IMR-90 (cell line): ENCODE measurements at regions not wholly inside any gene's neighbourhood (a gene's known extent, or its start where the extent isn't known, plus 50 kb on each side); places are given as distances from the start of the nearest gene placed in this dataset.

Experiments used
- ATAC-seq: fragments of 200-7000 bp; cut with Tn5 transposase; 2 replicates; pipeline ENCODE4 v1.9.1; 2020; ENCODE audit warnings: low read depth, mild to moderate bottlenecking, moderate library complexity
- BruUV-seq: library from RNA; stranded (reverse); fragments of 400-500 nt; replicated peaks from 2 replicates; lab custom pipeline; 2021; lab: Mats Ljungman, UMichigan
- CTCF ChIA-PET: fragments of 300-600 bp; formaldehyde crosslinking; extraction: SDS; loops from one replicate; lab custom pipeline; 2021; ENCODE audit warnings: antibody characterized with exemption; lab: Yijun Ruan, JAX
- POLR2A ChIA-PET: fragments of 300-600 bp; sonication (Branson Sonifier 250); formaldehyde crosslinking; loops from one replicate; lab custom pipeline; 2022; ENCODE audit warnings: antibody characterized with exemption; ENCODE audit not compliant: unreplicated experiment; lab: Charles Lee
- DNase-seq: peaks from one replicate; pipeline ENCODE4 v3.0.0; 2013
- H2AFZ ChIP-seq: replicated peaks from 2 replicates; pipeline ENCODE3; 2013; ENCODE audit warnings: low read length, mild to moderate bottlenecking; ENCODE audit not compliant: poor library complexity
- H2AK5ac ChIP-seq: 2 replicates; pipeline ENCODE4 v1.6.1; 2013; ENCODE audit warnings: low read depth, low read length, inconsistent platforms
- H2AK9ac ChIP-seq: replicated peaks from 2 replicates; pipeline ENCODE3; 2013; ENCODE audit warnings: mild to moderate bottlenecking, low read depth, low read length, moderate library complexity; ENCODE audit not compliant: poor library complexity
- H2BK120ac ChIP-seq: 2 replicates; pipeline ENCODE4 v1.6.1; 2013; ENCODE audit warnings: low read depth, low read length, inconsistent platforms
- H2BK15ac ChIP-seq: 3 replicates; pipeline ENCODE4 v1.6.1; 2013; ENCODE audit warnings: low read depth, low read length, inconsistent platforms
- H2BK20ac ChIP-seq: 2 replicates; pipeline ENCODE4 v1.6.1; 2013; ENCODE audit warnings: low read depth, mild to moderate bottlenecking, inconsistent platforms, low read length, moderate library complexity
- H2BK5ac ChIP-seq: 2 replicates; pipeline ENCODE4 v1.6.1; 2013; ENCODE audit warnings: mild to moderate bottlenecking, low read depth, low read length, inconsistent platforms; ENCODE audit not compliant: poor library complexity, severe bottlenecking
- H3K14ac ChIP-seq: replicated peaks from 2 replicates; pipeline ENCODE4 v1.6.1; 2013; ENCODE audit warnings: low read depth, low read length, inconsistent platforms
- H3K18ac ChIP-seq: 2 replicates; pipeline ENCODE4 v1.6.1; 2013; ENCODE audit warnings: low read depth, low read length, control low read depth
- H3K23ac ChIP-seq: 2 replicates; pipeline ENCODE4 v1.6.1; 2013; ENCODE audit warnings: low read depth, low read length, inconsistent platforms
- H3K27ac ChIP-seq: 2 replicates; pipeline ENCODE4 v1.5.1; 2013; ENCODE audit warnings: mild to moderate bottlenecking, control low read depth, low read length; ENCODE audit not compliant: insufficient read depth
- H3K27me3 ChIP-seq: 2 replicates; pipeline ENCODE4 v1.6.1; 2013; ENCODE audit warnings: low read length; ENCODE audit not compliant: control insufficient read depth, insufficient read depth
- H3K36me3 ChIP-seq: 2 replicates; pipeline ENCODE4 v1.6.1; 2013; ENCODE audit warnings: low read length, mixed read lengths; ENCODE audit not compliant: control insufficient read depth, insufficient read depth
- H3K4ac ChIP-seq: 2 replicates; pipeline ENCODE4 v1.6.1; 2013; ENCODE audit warnings: low read depth, low read length, inconsistent platforms
- H3K4me1 ChIP-seq: 2 replicates; pipeline ENCODE4 v1.6.1; 2013; ENCODE audit warnings: low read length, mixed read lengths; ENCODE audit not compliant: control insufficient read depth, insufficient read depth
- H3K4me2 ChIP-seq: 2 replicates; pipeline ENCODE4 v1.6.1; 2013; ENCODE audit warnings: low read depth, mild to moderate bottlenecking, control low read depth, low read length, moderate library complexity
- H3K4me3 ChIP-seq: 2 replicates; pipeline ENCODE4 v1.5.1; 2013; ENCODE audit warnings: low read depth, mild to moderate bottlenecking, control low read depth, low read length, moderate library complexity; ENCODE audit not compliant: insufficient read depth
- H3K56ac ChIP-seq: 2 replicates; pipeline ENCODE4 v1.6.1; 2013; ENCODE audit warnings: low read length, inconsistent platforms; ENCODE audit not compliant: insufficient read depth; ENCODE audit errors: extremely low read depth
- H3K79me1 ChIP-seq, 2 experiments: 2 replicates each; pipeline ENCODE4 v1.6.1; 2013; ENCODE audit warnings: low read length in 2 of 2, inconsistent platforms in 1 of 2, low read depth in 1 of 2
- H3K9ac ChIP-seq: 2 replicates; pipeline ENCODE4 v1.6.1; 2013; ENCODE audit warnings: low read depth, low read length, control low read depth
- H3K9me1 ChIP-seq: 2 replicates; pipeline ENCODE4 v1.6.1; 2013; ENCODE audit warnings: low read length, inconsistent platforms; ENCODE audit not compliant: insufficient read depth
- H3K9me3 ChIP-seq: 2 replicates; pipeline ENCODE4 v1.6.1; 2013; ENCODE audit warnings: low read length; ENCODE audit not compliant: control insufficient read depth, insufficient read depth
- H4K20me1 ChIP-seq: 2 replicates; pipeline ENCODE4 v1.6.1; 2013; ENCODE audit warnings: low read length, inconsistent platforms; ENCODE audit not compliant: insufficient read depth
- H4K5ac ChIP-seq: 2 replicates; pipeline ENCODE4 v1.6.1; 2013; ENCODE audit warnings: mild to moderate bottlenecking, low read depth, low read length, control low read depth
- H4K8ac ChIP-seq, 2 experiments: 2 replicates each; pipeline ENCODE4 v1.6.1; 2013; ENCODE audit warnings: low read depth in 2 of 2, low read length in 2 of 2, control low read depth in 1 of 2, inconsistent platforms in 1 of 2
- H4K91ac ChIP-seq: 2 replicates; pipeline ENCODE4 v1.6.1; 2013; ENCODE audit warnings: low read depth, low read length, inconsistent platforms; ENCODE audit not compliant: insufficient read depth
- BHLHE40 ChIP-seq: fragments of 150-350 bp; IDR thresholded peaks from 2 replicates; pipeline ENCODE4 v1.6.1; 2016; ENCODE audit warnings: mild to moderate bottlenecking, low read depth, low read length
- CHD1 ChIP-seq: IDR thresholded peaks from 2 replicates; pipeline ENCODE4 v1.6.1; 2012; ENCODE audit warnings: low read depth, low read length, improper control_type of control experiment
- ELK1 ChIP-seq: fragments of 150-350 bp; IDR thresholded peaks from 2 replicates; pipeline ENCODE4 v1.6.1; 2016; ENCODE audit warnings: low read depth, mild to moderate bottlenecking, low read length, moderate library complexity, borderline replicate concordance
- FOS ChIP-seq: fragments of 150-350 bp; IDR thresholded peaks from 2 replicates; pipeline ENCODE4 v1.6.1; 2016; ENCODE audit warnings: low read depth, low read length
- MAFK ChIP-seq: IDR thresholded peaks from 2 replicates; pipeline ENCODE4 v1.6.1; 2012; ENCODE audit warnings: low read depth, low read length, improper control_type of control experiment
- NFE2L2 ChIP-seq: fragments of 150-350 bp; IDR thresholded peaks from 2 replicates; pipeline ENCODE4 v1.6.1; 2016; ENCODE audit warnings: low read depth, mild to moderate bottlenecking, low read length
- POLR2A ChIP-seq: IDR thresholded peaks from 2 replicates; pipeline ENCODE4 v1.6.1; 2012; ENCODE audit warnings: mild to moderate bottlenecking, low read depth, low read length
- RAD21 ChIP-seq: IDR thresholded peaks from 2 replicates; pipeline ENCODE4 v1.6.1; 2012; ENCODE audit warnings: low read length, improper control_type of control experiment
- SMC3 ChIP-seq: fragments of 150-350 bp; IDR thresholded peaks from 2 replicates; pipeline ENCODE4 v1.6.1; 2016; ENCODE audit warnings: low read depth, mild to moderate bottlenecking, antibody characterized with exemption, low read length, moderate library complexity
- USF2 ChIP-seq: fragments of 150-350 bp; IDR thresholded peaks from 2 replicates; pipeline ENCODE4 v1.6.1; 2017; ENCODE audit warnings: mild to moderate bottlenecking, antibody characterized with exemption, low read length, low read depth
- dilution Hi-C: fragments of 300-500 bp; cut with HindIII; formaldehyde crosslinking; loops from one replicate; pipeline ENCODE4 v1.14.3; 2018; ENCODE audit warnings: low sequenced_read_pairs; ENCODE audit not compliant: unreplicated experiment
- in situ Hi-C: fragments of 300-500 bp; cut with MboI; formaldehyde crosslinking; loops from 3 replicates; pipeline ENCODE4 v1.14.3; 2019; ENCODE audit warnings: low sequenced_read_pairs, inconsistent platforms, mixed read lengths
- intact Hi-C: fragments of 100-400 bp; cut with micrococcal nuclease; formaldehyde crosslinking; loops from 2 replicates; pipeline ENCODE4 v1.10.0; 2022

DNA sequence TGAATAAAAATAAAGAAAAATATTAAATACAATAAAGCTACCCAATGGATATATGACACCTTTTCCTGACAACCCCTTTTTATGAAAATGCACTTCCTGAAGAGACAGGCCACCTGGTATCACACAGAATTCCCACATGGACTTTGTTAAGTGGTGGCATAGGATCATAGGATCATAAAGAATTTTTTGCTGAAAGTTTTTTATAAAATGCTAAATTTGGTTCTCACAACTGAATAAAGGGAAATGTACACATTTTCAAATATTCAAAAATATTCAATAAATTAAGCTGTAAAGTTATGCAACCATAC lies 102.5 kb upstream of the ROBO1 start:
- no peak overlapping the region for H2AK9ac ChIP-seq
- no peak overlapping the region for H2BK15ac ChIP-seq
- POLR2A ChIA-PET = interaction anchor here (0.6 kb wide), 1 partner anchor 25 kb away, joined by 10 read pairs; no protein-coding TSS in a partner anchor
- H3K27me3 ChIP-seq = no peaks in the 10 kb centered on the region
- H2BK120ac ChIP-seq = no peak overlapping the region
- CTCF ChIA-PET = interaction anchor here (0.5 kb wide), 1 partner anchor 12 kb away, joined by 3 read pairs; no protein-coding TSS in a partner anchor
- H4K5ac ChIP-seq = no peak overlapping the region
- dilution Hi-C loops = no loop called here
- H3K14ac ChIP-seq = no peak overlapping the region
- H4K8ac ChIP-seq = no peak overlapping the region
- H2AK5ac ChIP-seq = no peak overlapping the region
- H2BK20ac ChIP-seq = no peak overlapping the region
- H4K20me1 ChIP-seq = no peaks in the 10 kb centered on the region
- no peak overlapping the region for H2AFZ ChIP-seq
- in situ Hi-C loops = no loop called here
- H3K4me3 ChIP-seq = no peak overlapping the region
- no peaks in the 10 kb centered on the region for H3K4me1 ChIP-seq
- no peak overlapping the region for H3K18ac ChIP-seq
- peaks cover 2% of the 10 kb centered on the region for H3K9me3 ChIP-seq
- no peak overlapping the region for H3K27ac ChIP-seq
- no peak overlapping the region for H3K56ac ChIP-seq
- no peaks in the 10 kb centered on the region for H3K36me3 ChIP-seq
- H3K9me1 ChIP-seq = no peaks in the 10 kb centered on the region
- intact Hi-C loops = no loop called here
- no peaks in the 10 kb centered on the region for H3K79me1 ChIP-seq
- H3K9ac ChIP-seq = no peak overlapping the region
- H3K23ac ChIP-seq = no peak overlapping the region
- H3K4ac ChIP-seq = no peak overlapping the region
- no TSS peak for BruUV-seq
- no peak for DNase-seq
- ATAC-seq = no peak
- no peak overlapping the region for H4K91ac ChIP-seq
- no peak overlapping the region for H3K4me2 ChIP-seq
- H2BK5ac ChIP-seq = no peak overlapping the region
- TF ChIP-seq USF2 (no peak), BHLHE40 (no peak), RAD21 (no peak), CHD1 (no peak), FOS (no peak), POLR2A (no peak), SMC3 (no peak), ELK1 (no peak), NFE2L2 (no peak), MAFK (no peak)
